ENCODE measurements at regions not wholly inside any gene's neighbourhood (a gene's known extent, or its start where the extent isn't known, plus 50 kb on each side); places are given as distances from the start of the nearest gene placed in this dataset.
A peak's percentile ranks its signal among the peaks of the same experiment; 100 is the strongest.
"Not testable (repeated sequence)": the region's sequence is repeated elsewhere in the genome, so short reads cannot be mapped to it uniquely, and the experiment has no call there.

- no peak for DNase-seq
These were observed 303.8 kb upstream of the DDHD1 start for GRCh38 chr14:53456931-53457330.

DNA sequence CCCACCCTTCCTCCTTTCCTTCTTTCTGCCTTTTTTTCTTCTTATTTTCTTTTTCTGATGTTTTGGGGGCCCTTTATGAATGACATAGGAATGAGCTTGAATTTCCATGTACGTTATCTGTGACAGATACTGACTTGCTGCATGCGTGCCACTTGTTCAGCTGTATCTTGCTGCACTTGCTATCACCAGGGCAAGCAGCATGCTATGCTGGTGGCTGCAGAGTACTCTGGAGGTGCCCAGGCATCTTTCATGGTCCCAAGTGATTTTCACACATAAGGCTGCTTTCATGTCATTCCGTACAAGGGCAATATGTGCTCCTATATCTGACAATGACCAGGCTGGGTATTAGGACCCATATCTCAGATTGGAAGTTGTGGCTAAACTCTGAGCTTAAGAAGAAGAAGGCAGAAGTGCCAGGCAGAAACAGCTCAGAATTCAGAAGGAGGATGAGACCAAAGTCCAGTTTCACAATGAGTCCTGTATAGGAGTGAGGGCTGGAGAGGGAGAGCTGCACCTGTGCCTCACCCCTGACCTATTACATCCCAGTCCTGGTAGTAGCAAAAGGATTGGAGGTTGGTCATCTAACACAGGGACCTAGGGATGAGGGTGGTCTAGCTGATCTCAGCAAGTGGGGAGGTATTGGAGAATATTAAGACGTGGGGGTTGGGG lies 299.0 kb upstream of the DDHD1 start:
- no peak for DNase-seq

DNA sequence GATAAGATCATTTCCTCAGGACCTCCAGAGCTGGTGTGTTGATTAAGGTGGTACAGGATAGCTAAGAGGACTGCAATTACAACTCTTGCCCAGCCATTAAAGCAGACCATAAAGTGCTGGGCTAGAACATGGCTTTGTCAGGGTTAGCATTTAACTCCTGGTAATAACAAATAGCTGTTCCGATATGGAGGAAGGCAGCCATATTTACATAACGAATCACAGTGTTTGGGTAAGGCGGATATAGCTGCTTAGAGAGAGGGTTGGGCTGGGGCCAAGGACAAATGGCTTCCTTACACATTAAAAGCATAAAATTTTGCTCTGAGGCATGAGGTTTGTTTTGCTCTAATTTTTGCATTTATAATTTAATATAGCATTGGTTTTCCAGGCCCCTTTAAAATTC lies 297.7 kb upstream of the DDHD1 start:
- DNase-seq: no peak

GRCh38 chr14:53448682-53449081 lies 295.6 kb upstream of the DDHD1 start:
- no peak for DNase-seq

- no peak for DNase-seq
These were observed 291.7 kb upstream of the DDHD1 start for GRCh38 chr14:53444677-53445312.

DNA sequence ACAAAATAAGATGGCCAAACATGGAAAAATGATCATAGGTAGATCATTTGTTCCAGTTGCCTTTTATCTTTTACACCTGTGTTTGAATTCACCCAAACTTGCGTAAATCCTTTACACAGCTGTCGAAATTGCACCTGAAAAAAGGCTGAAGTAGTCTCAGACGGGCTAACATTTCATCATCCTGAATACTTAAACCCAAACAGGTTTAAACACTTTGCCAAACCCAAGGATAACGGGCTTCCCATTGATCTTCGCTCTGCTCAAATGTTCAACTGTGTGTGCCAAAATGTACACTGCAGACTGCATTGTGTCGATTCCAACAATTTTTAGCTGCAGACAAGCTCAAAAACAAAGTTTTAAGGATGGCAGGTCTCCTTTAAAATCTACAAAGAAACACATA lies 288.7 kb upstream of the DDHD1 start:
- DNase-seq: no peak

GRCh38 chr14:53437858-53438257 lies 284.7 kb upstream of the DDHD1 start:
- DNase-seq: no peak

GRCh38 chr14:53432378-53432802 lies 279.3 kb upstream of the DDHD1 start:
- DNase-seq: peak; percentile 63

- no peak for DNase-seq
These were observed 277.7 kb upstream of the DDHD1 start for GRCh38 chr14:53430870-53431269.

- DNase-seq: no peak
These were observed 259.9 kb upstream of the DDHD1 start for GRCh38 chr14:53412819-53413675.

GRCh38 chr14:53411125-53411524 lies 258.0 kb upstream of the DDHD1 start:
- no peak for DNase-seq

DNA sequence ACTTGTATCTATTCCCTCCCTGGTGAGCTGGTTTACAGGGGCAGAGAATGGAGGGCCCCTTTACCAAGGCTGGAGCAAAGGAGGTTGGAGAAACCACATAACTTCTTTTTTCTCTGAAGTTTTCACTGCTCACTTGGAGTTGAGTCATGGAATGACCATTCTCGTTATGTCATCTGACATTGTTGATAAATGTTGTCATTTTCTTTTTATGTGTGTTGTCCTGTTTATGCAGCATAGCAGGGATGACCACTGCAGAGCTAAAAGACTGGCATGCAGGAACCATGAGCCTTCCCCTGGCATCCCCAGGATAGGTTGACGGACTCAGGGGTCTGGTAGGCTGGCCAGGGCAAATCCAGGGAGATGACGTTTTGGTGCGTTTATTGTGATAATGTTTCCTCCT lies 256.8 kb upstream of the DDHD1 start:
- no peak for DNase-seq

- DNase-seq: no peak
These were observed 256.2 kb upstream of the DDHD1 start for GRCh38 chr14:53409289-53409688.

- DNase-seq: no peak
These were observed 255.2 kb upstream of the DDHD1 start for GRCh38 chr14:53408175-53408879.

DNA sequence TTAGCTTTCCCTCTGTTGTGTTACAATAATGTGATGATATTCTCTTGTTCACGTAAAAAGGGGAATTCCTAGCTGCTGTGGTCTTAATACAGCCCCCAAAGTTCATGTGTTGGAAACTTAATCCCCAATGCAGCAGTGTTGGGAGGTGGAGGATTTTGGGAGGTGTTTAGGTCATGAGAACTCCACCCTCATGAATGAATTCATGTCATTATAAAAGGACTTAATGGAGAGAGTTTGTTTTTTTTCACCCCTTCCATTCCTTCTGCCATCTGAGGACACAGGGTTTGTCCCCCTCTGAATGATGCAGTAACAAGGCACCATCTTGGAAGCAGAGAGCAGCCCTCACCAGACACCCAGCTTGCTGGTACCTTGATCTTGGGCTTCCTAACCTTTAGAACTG lies 253.4 kb upstream of the DDHD1 start:
- no peak for DNase-seq

- DNase-seq: no peak
These were observed 248.5 kb upstream of the DDHD1 start for GRCh38 chr14:53401646-53402045.

GRCh38 chr14:53399057-53399456 lies 245.9 kb upstream of the DDHD1 start:
- DNase-seq: no peak

DNA sequence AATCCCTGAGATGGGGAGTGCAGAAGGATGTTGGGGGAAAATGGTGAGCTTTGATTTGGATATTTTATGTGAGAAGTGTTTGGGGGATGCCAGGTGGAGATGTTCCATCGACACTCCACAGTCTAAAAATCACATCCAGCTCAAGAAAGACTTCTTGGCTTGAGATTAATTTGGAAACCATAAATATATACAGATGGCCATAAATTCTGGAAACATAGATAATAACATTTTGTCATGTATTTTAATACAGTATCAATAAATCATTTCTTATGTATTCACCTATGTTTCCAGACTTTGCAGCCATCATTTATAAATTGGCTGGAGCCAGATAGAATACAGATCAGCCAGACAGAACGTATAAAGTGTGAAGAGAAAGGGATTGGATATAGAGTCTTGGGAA lies 245.5 kb upstream of the DDHD1 start:
- no peak for DNase-seq

GRCh38 chr14:53395267-53395666 lies 242.1 kb upstream of the DDHD1 start:
- DNase-seq: not testable (repeated sequence)

DNA sequence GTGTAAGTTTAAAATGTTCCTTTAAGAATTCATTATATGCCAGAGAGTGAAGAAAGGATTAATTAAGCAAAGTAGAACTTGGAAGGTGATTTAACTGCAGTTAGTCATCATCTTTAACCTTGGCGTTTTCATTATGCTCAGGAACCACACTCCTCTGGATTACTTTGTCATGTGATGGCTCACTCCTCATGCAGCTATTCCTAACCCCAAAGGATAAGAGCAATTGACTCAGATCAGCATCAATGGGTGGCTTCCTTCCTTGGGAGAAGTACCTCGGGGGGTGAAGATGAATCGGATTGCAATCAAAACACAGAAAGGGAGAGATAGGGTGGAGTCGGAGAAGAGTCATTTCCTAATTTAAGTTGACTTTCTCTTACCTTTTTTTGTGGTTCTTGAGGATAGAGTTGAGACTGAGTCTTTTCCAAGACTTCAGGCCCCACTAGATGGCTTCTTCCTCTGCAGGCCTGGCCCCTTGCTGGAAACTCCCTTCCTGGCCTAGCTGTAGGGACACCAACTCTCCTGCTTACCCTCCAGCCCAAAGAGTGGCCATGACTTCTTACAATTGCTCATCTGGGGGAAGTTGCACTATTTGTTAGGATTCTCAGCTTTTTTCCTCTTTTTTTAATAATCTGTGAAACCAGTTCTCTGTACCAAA lies 238.6 kb upstream of the DDHD1 start:
- no peak for DNase-seq

DNA sequence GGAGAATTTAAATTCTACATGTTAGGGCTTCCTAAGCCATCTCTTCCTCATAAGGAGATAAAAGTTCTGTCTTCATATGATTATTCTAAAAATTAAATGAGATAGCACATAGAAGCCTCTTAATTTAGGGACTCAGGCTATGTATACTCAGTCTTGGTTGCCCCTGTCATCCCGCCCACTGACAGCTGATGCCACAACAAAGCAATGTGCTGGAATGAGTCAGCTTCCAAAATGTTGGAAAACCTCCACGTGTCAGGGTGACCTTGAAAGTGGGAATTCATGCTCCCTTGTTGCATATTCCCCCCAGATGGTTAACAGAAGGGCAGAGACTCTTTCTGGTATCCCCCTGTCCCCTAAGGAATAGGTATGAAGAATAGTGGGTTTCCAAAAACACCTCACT lies 238.0 kb upstream of the DDHD1 start:
- DNase-seq: no peak

DNA sequence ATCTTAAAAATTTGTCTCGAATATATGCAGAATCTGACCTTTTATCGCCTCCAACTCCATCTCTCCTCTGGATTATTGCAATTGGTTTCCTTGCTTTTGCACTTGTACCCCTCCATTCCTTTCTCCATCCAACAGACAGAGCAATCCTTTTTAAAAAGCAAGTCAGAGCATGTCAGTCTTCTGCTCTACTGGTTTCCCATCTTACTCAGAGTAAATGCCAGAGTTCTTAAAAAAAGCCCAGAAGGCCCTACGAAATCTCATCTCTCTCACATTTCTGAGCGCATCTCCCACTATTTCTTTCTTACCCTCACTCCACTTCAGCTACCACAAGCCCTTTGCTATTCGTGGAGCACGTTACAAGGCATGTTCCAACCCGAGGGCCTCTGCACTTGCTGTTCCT lies 236.9 kb upstream of the DDHD1 start:
- no peak for DNase-seq

DNA sequence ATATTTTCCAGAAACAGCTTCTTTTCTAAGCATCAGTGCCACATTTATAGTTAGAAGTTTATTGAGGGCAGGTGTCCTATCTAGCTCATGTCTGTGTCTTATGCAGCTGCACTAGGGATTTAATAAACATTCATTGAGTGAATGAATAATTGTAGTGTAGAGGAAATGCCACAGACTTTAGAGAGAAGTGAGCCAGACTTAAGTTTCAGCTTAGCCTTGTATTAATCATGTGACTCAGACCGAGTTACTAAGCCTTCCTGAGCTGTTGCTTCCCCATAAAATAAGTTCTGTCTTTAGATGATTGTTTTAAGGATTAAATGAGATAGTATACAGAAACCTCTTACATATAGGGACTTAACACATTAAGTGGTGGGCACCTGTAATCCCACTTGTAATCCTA lies 236.1 kb upstream of the DDHD1 start:
- no peak for DNase-seq

Data from NCI-H1417 treated with DMSO at 0.1 percent for 48 hours (cell line).